KG1 (cell line): ENCODE measurements at regions not wholly inside any gene's neighbourhood (a gene's known extent, or its start where the extent isn't known, plus 50 kb on each side); places are given as distances from the start of the nearest gene placed in this dataset.
"Not testable (repeated sequence)": the region's sequence is repeated elsewhere in the genome, so short reads cannot be mapped to it uniquely, and the experiment has no call there.

Experiments used
- DNase-seq: peaks from one replicate; lab custom pipeline; 2025; lab: John Stamatoyannopoulos, UW

GRCh38 chr2:14425869-14426268 lies 206.6 kb upstream of the LRATD1 start:
- DNase-seq, result no peak

GRCh38 chr2:14428056-14428455 lies 204.5 kb upstream of the LRATD1 start:
- DNase-seq, result no peak

- DNase-seq, result no peak
Observed at GRCh38 chr2:14433946-14434495, 198.5 kb upstream of the LRATD1 start.

- no peak for DNase-seq
Observed at GRCh38 chr2:14445670-14446069, 186.8 kb upstream of the LRATD1 start.

GRCh38 chr2:14448340-14448739 lies 184.2 kb upstream of the LRATD1 start:
- DNase-seq, result no peak

GRCh38 chr2:14451312-14451711 lies 181.2 kb upstream of the LRATD1 start:
- no peak for DNase-seq

GRCh38 chr2:14454202-14454601 lies 178.3 kb upstream of the LRATD1 start:
- no peak for DNase-seq

- no peak for DNase-seq
Observed at GRCh38 chr2:14459786-14460325, 172.7 kb upstream of the LRATD1 start.

GRCh38 chr2:14475994-14476393 lies 156.5 kb upstream of the LRATD1 start:
- DNase-seq, result no peak

GRCh38 chr2:14479486-14479885 lies 153.0 kb upstream of the LRATD1 start:
- no peak for DNase-seq

GRCh38 chr2:14480120-14480519 lies 152.4 kb upstream of the LRATD1 start:
- no peak for DNase-seq

GRCh38 chr2:14480906-14481305 lies 151.6 kb upstream of the LRATD1 start:
- no peak for DNase-seq

- DNase-seq, result no peak
Observed at GRCh38 chr2:14492920-14493503, 139.5 kb upstream of the LRATD1 start.

GRCh38 chr2:14494759-14495158 lies 137.8 kb upstream of the LRATD1 start:
- no peak for DNase-seq

GRCh38 chr2:14501061-14501460 lies 131.5 kb upstream of the LRATD1 start:
- no peak for DNase-seq

- DNase-seq, result not testable (repeated sequence)
Observed at GRCh38 chr2:14506955-14507354, 125.6 kb upstream of the LRATD1 start.

GRCh38 chr2:14511541-14511940 lies 121.0 kb upstream of the LRATD1 start:
- DNase-seq, result no peak

GRCh38 chr2:14513903-14514302 lies 118.6 kb upstream of the LRATD1 start:
- no peak for DNase-seq

- no peak for DNase-seq
Observed at GRCh38 chr2:14516844-14517243, 115.7 kb upstream of the LRATD1 start.

GRCh38 chr2:14517731-14518130 lies 114.8 kb upstream of the LRATD1 start:
- DNase-seq, result no peak

GRCh38 chr2:14520385-14520945 lies 112.1 kb upstream of the LRATD1 start:
- no peak for DNase-seq

- DNase-seq, result no peak
Observed at GRCh38 chr2:14524041-14524802, 108.3 kb upstream of the LRATD1 start.

- no peak for DNase-seq
Observed at GRCh38 chr2:14524803-14525080, 107.8 kb upstream of the LRATD1 start.
